Putamen (tissue), 1 donor: ENCODE measurements at regions not wholly inside any gene's neighbourhood (a gene's known extent, or its start where the extent isn't known, plus 50 kb on each side); places are given as distances from the start of the nearest gene placed in this dataset.
"Not testable (repeated sequence)": the region's sequence is repeated elsewhere in the genome, so short reads cannot be mapped to it uniquely, and the experiment has no call there.

Experiments
- DNase-seq: peaks from one replicate; pipeline ENCODE4 v3.0.0-alpha.2; 2016; ENCODE audit warnings: low spot score

DNA sequence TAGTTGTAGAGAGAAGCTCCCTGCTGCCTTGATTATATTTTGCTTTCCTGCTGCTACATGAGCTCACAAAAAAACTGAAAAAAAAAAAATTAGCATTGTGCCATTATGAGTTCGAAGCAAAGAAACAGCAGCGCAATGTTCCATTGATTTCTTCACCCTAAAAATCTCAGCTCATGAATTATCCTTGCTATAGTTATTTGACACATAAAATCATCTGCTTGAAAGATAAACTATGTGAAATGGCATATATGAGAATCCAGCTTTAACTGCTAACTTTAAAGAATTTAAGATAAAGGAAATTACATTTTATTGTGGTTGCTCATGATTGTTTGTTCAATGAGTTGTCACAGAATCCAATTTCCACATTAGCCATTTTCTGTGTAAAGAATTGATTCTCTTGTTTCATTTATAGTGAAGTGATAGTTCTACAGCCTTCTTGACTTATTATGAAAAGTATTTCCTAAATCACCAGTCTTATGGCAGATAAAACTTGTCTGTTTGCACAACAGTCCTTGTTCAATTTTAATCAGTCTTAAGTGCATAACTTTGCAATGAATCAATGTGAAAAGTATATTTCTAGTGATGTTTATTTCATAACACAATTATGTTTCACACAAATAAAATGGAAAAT is 1275.0 kb upstream of the CDH9 start:
- DNase-seq: no peak

DNA sequence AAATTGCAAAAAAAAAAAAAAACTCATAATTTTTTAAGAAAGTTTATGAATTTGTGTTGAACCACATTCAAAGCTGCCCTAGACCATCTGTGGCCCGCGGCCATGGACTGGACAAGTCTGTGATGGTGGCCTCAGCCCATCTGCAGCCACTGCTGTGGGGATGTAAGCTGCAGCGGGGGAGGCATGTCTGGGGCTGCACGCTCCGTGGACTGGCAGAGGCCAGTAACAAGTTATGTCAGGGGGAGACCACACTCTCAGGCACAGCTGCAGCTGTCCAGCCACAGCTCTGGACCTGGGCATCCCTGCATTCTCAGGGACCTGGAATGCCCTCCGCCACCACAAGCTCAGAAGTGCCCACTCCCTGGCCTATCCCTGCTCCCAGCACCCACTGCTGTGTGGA is 1272.3 kb upstream of the CDH9 start:
- DNase-seq: no peak

DNA sequence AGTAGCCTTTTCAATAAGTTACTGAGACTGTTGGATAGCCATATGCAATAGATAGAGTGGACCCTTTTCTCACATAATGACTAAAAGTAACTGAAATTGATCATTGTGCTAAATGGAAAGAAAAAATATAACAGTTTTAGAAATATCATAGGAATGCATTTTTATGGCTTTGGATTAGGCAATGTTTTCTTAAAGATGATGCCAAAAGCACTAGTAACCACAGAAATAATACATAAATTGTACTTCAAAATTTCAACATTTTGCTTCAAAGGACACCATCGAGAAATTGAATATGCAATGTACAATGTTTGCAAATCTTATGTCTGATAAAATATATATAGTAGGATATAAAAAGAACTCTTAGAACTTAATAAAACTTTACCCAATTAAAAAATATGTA is 1267.5 kb upstream of the CDH9 start:
- DNase-seq: no peak

DNA sequence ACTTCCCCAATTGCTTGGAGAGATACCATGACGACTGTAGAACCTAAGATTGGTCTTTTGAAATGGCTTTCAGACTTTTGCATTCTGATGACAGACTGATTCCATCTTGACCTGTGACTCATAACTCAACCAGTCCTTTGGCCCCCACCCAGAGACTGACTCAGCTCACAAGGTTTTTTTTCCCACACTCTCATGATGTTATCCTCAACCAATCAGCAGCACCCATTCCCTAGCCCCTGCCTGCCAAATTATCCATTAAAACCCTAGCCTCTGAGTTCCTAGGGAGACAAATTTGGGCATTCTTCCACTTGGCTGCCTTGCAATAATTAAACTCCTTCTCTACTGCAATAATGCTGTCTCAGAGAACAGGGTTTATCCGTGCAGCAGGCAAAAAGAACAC is 1263.3 kb upstream of the CDH9 start:
- no peak for DNase-seq

DNA sequence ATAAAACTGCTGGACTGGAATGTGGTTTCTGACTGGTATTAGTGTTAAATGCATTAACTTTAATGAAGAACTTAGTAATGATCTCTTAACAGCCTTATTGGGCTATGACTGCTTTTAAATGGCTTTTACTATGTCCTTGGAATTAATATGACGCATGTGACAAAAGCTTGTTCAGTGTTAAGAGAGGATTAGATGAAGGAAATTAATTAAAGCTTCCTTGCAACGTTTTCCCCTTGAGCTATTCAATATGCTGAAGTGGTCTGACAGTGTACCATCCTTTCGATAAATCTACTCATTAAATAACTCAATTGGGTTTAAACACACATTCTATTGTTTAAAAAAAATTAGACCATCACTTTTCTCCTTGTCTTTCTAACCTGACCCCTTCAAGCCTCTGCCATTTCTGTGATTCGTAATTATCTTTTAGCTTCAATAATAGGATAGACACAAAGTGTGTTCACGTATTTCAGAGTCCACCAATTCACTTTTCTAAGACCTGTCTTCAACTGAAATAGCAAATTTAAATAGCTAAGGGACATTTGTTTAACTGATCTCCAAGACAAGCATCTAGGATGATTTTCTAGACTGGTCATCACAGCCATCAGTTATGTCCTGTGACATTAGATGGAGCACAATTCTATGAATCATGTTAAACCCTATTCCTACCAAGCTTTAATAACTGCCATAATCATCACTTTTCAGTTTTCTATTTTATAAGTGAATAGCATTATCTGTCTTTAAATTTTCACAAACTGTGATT is 1258.0 kb upstream of the CDH9 start:
- no peak for DNase-seq

DNA sequence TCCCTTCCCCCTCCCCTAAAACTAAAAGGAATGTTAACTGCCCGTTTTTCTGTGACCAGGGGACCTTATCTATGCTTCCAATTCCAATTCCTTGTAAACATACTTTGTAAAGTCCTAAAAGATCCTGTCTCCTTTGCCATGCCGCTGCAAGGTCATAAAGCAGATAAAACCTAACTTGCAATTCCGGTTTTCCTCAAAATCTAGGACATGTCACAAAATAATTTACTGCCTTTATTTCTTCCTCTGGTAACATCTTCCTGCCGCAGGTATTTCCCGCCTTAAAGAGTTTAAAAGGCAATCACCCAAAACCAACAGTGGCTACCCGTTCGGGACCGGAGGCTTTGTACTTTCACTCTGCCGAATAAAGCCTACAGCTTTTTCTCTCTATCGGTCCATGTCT is 1248.6 kb upstream of the CDH9 start:
- not testable (repeated sequence) for DNase-seq

DNA sequence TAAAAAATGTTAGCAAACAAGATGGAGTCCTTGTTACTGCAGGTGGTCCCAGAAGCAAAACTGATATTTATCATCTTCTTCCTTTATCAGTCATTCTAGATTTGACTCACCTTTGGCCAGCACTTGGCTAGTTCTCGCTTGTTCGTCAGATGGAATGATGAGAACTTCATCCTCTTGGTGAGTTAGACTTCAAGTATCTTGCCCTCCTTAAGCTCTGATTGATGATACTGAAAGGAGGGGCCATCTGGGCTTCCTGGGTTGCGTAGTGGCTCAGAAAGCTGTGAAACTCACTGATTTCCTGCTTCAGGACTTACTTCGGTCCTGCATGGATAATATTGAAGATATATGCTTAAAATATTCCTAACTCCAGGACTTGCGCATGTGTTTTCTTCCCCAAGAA is 1248.2 kb upstream of the CDH9 start:
- no peak for DNase-seq

DNA sequence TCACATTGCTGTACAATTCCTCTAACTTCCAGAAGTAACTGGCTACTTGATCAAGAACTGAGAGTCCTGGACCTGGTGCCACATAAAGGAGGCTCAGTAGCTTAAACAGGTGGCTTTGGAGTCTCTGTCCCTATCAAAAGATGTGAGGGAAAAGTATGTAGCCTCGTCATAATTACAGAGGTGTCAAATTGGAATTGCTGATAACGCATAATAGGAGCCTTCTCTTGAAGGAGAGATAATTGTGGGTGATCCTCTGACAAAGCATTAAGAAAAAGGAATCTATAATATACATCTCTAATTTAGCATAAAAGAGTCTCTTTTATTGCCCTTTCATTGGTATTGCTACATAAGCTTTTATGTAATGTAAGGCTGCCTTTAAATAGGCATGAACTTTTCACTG is 1246.4 kb upstream of the CDH9 start:
- no peak for DNase-seq

DNA sequence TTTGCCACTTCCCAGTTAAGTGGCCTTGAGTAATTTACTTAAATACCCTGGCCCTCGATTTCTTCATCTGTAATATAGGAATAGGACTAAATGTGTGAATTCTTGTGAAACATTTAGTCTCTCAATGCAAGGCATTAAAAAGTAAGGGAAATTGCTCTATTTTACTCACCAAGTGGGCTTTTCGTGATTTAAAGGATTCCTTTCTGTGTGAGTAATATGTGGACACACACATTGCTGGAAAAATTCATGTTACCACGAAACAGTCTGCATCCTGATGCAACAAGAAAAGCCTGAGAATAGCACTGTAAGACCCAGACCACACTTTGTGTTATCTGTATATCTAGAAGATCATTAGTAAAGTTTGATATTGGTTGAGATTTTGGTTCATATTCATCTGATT is 1243.0 kb upstream of the CDH9 start:
- DNase-seq: no peak

DNA sequence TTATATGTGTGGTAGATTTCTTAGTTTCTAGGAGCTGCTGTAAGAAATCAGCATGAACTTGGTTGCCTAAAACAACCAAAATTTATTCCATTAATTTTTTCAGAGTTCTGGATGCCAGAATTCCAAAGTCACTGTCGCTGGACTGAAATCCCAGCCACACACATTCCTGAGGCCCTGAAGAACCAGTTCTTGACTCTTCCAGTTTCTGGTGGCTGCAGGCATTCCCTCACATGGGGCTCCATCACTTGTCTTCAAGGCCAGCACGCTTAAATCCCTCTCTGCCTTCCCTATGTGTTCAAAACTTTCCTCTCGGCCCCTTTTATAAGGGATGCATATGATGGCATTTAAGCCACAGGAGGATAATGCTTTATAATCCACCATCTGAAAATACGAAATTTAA is 1237.5 kb upstream of the CDH9 start:
- DNase-seq: no peak

DNA sequence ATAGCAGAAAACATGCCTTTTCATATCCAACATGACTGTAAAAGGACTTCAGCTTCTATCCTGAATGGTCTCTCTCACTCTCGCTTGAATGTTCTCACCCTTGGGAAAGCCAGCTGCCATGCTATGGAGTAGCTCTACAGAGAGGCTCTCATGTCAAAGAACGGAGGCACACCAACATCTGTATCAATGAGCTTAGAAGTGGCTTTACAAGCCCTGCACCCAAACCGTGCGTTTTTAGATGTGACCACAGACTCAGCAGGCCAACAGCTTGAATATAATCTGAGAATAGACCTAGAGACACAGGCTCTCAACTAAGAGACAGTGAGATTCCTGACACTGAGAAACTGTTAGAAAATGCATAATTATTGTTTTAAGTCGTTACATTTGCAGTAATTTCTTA is 1231.6 kb upstream of the CDH9 start:
- DNase-seq: no peak

DNA sequence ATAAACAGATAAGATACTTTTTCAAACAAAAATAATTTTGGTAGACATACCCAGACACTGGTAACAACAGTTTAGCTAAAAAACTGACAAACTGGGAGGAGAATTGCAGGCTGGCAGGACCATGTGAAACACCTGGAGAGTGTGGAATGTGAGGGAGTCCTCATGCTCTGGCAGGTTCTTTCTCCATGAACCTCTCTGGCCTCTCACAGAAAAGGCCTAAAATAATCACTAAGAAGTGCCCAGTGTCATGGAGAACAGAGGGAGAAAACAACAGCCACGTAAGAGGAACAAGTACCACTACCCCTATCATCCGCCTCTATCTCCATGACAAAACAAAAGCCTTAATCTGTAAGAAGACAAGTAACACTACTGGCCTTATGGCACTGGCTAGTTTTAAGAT is 1227.5 kb upstream of the CDH9 start:
- DNase-seq: no peak

DNA sequence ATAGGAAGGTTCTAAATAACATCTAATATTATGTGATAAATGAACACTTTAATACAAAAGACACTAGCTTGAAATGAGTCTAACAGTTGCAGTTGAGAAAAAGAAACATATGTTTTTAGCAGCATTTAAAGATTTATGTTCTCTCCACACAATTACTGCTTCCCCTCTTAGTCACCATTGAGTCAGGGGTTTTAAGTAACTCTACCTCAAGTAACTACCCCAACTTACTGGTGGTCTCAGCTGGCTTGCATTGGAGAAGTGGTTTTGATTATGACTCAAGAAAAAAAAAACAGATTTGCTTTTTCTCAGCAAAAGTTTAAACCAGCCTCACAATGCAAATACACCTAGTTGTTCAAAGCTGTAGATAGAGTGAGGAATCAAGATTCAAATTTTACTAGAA is 1216.5 kb upstream of the CDH9 start:
- DNase-seq: no peak

DNA sequence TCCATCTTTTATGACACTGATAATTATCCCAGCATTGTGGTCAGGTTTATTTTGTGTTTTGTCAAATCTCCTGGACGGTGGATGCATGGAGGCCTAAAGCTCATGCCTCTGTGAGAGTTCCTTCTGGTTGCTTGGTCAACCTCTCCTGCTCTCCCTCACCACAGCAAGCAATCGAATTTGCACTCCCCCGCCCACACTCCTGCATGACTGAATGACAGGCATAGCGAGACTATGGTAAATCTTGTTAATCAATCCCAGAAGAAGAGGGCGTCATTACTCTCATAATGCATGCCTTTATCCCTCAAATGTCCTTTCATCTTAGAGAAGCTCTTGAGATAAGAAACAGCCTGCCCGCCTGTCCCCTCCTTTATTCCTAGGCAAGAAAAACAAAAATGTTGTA is 1215.0 kb upstream of the CDH9 start:
- DNase-seq: no peak

DNA sequence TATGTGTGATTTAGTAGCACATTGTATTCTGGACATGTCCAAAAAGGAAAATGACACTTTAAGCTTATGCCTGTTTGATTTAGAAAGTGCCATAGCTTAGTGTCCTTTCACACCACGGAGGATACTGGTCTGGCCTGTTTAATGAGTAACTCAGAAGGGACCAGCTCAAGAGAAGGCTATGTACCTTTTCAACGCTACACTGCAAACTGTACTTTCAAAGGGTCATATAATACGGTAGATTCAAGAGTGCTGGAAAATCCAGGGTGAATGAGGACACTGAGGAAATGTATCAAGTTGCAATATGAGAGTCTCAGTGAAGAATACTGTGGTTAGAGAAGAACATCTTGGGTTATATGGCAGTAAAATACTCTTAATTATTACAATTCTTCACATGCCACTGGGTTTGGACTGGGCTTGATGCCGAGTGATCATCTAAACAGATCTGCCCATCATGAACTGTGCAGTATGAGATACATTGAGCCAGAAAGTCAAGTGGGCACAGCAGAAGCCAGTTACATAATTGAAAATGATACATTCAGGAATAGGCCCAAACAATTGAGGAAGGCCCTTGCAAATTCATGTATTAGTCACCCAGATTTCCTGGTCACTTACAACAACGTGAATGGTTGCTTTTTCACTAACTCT is 1211.5 kb upstream of the CDH9 start:
- no peak for DNase-seq

DNA sequence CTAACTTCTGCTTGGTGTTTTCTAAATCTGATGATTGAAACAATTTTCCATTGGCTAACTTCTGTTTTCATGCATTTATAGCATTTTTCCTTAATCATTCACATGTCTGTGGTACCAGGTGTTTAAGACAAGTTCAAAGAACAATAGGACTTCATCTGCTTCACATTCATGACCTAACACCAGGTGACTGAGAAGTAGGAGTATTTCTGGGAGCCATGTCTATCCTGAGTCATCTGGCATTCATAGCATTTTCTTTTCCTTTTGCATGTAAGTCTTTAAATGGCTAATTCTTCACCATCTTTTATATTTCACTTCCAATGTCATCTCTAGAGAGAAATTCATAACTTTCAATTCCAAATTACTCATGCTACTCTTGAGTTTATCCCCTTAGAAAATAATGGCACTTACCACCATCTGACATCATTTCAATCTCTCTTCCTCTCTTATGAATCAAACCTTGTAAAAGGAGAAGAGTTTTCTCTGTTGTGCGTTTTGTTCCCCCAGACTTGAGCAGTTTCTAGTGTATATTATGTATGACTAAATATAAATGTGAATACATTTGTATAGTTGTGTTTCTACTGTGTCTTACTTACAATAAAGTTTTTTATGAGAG is 1196.1 kb upstream of the CDH9 start:
- DNase-seq: no peak

DNA sequence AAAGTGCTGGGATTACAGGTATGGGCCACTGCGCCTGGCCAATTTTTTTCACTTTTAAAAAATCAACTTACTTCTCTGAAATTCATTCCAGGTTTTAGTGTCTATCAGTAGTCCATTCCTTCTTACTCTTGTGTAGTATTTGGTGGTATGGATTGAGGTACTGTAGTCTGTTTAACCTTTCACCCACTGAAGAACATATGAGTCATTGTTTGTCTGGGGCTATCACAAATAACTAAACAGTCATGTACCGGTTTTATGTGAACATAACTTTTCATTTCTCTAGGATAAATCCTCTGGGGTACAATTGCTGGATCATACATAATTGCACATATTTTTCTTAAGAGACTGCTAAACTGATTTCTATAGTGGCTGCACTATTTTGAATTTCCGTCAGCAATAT is 1188.0 kb upstream of the CDH9 start:
- DNase-seq: no peak

DNA sequence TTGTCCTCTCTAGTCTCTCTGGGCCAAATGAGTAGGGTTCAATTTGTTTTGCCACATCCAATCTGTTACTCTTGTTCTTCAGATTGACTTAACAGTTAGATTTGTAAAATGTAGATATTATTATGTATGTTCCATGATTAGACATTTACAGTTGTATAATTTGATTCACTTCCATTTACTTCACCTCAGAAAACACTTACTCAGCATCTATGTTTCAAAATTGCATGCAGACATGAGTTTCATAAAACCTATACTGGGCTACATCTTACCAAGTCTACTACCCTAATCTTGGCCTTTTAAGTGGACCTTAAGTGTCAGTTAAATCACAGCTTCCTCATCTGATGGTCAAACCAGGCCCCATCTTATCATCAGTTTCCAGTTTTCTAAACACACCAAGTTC is 1181.2 kb upstream of the CDH9 start:
- no peak for DNase-seq

DNA sequence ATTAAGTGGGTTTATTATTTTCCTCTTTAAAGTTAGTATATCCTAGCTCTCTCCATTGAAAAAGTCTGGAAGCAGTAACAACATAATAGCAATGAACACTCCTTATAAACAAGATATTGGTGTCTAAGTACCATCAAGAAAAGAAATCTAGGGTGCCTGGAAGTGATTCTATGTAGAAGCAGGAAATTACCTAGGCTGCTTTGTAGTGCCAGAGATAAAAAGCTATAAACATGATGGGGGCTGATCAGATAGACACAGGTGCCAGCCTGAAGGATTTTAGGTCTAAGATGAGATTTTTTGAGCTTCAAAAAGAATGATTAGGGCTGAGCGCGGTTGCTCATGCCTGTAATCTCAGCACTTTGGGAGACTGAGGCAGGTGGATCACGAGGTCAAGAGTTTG is 1179.3 kb upstream of the CDH9 start:
- no peak for DNase-seq

DNA sequence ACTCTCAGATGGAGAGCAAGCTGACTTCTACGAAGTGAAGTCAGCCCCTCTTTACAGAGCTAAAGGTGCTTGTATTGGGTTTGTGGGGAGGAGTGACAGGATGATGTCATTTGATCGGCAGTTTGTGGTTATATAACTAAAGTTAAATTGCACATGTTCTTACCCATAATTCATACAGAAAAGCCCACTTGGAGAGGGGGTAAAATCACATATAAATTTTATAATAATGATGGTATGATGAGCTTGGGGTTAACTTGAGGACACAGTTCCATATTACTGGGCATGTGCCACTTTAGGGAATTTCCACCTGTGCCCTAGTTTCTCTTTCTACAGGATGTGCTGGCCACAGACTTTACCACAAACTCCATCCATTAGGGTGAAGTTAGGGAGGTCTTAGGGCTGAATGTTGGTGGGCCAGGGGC is 1178.6 kb upstream of the CDH9 start:
- no peak for DNase-seq

DNA sequence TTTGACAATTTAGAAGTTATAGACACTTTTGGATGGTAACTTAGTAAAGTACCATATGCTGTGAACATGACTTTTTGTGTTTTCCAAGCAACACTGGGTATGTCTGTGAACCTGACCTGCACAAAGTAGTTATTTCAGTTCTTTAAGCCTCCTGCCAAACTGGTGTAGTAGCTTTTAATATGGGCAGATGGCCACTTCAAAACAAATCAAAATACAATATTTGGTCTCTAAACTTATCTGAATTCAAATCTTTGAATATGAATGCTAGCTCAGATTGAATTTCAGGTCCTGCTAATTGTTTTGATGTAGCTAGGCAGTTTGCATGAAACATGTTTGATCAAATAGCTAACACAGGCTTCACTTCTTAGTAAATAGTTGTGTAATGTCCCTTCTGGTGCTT is 1176.7 kb upstream of the CDH9 start:
- no peak for DNase-seq

DNA sequence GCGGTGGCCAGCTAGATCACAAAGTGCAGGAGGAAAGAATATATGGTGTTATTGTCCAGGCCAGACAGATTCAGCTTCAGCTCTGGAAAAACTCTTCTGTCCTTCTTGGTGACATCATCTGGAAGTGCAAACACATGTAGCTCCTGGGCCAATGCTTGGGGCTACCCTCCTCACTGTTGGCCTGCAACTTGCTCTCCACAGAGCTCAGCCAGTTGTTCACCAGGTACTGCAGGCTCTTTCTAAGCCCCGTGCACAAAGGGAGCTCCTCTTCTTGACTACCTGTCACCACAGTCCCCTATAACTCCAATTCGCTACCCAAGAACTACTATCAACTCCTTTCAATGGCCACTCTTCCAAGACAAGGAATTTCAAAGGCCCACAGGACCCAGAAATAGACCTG is 1175.9 kb upstream of the CDH9 start:
- DNase-seq: no peak

DNA sequence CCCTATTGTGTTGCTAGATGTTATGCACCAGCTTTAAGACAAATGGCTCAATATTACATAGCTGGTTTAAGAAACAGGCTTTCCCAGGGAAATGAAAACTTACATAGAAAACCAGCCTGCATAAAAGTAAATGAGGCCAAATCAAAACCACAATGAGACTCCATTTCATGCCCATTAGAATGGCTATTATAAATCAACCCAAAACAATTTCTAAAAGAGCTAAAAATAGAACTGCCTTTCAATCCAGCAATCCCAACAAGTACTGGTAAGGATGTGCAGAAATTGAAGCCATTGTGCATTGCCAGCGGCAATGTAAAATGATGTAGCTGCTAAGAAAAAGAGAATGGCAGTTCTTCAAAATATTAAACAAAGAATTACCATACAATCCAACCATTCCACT is 1170.0 kb upstream of the CDH9 start:
- DNase-seq: no peak
